ENCODE measurements at regions not wholly inside any gene's neighbourhood (a gene's known extent, or its start where the extent isn't known, plus 50 kb on each side); places are given as distances from the start of the nearest gene placed in this dataset.

GRCh38 chr1:75984781-75985180 lies 52.6 kb upstream of the ASB17 start:
- H3K27ac ChIP-seq, result no peak overlapping the region
- no peaks in the 10 kb centered on the region for H3F3A ChIP-seq (ENCODE audit: low read depth)
- H3K4me1 Mint-ChIP-seq, result no peaks in the 10 kb centered on the region
- H3K36me3 Mint-ChIP-seq, result no peaks in the 10 kb centered on the region
- H3K4me3 Mint-ChIP-seq, result no peak overlapping the region
- H3K79me2 ChIP-seq (ENCODE audit: low read depth), result no peaks in the 10 kb centered on the region
- no peaks in the 10 kb centered on the region for H3K27me3 Mint-ChIP-seq (ENCODE audit: insufficient read depth, low read depth)
- TF ChIP-seq EZH2phosphoT487 (IDR thresholded peaks at IDR 0.05) (no peak), EZH2 (IDR thresholded peaks at IDR 0.05) (no peak), CTCF (IDR thresholded peaks at IDR 0.05) (no peak)
- no peak for DNase-seq (ENCODE audit: low spot score)
- no peak overlapping the region for H2AFZ ChIP-seq (replicated peaks)
- H3K4me1 ChIP-seq, result no peaks in the 10 kb centered on the region
- H3K27ac Mint-ChIP-seq, result no peak overlapping the region
- H3K9me3 Mint-ChIP-seq, result peaks cover 15% of the 10 kb centered on the region
- peaks cover 4% of the 10 kb centered on the region for H3K9me3 ChIP-seq (ENCODE audit: low read depth)
- H3K4me2 ChIP-seq, result no peak overlapping the region
- H3K4me3 ChIP-seq, result no peak overlapping the region
- H3K36me3 ChIP-seq, result no peaks in the 10 kb centered on the region
- H4K20me1 ChIP-seq (ENCODE audit: low read depth), result no peaks in the 10 kb centered on the region
- no peak overlapping the region for H3K9ac ChIP-seq
- H3K27me3 ChIP-seq, result peaks cover 2% of the 10 kb centered on the region

GRCh38 chr1:75985827-75986226 lies 53.6 kb upstream of the ASB17 start:
- Histone ChIP-seq H3K36me3 (no peaks in the 10 kb centered on the region), H3K27me3 (peaks cover 6% of the 10 kb centered on the region), H3K9ac (no peak overlapping the region), H2AFZ (replicated peaks) (no peak overlapping the region), H3K9me3 (ENCODE audit: low read depth) (peaks cover 4% of the 10 kb centered on the region), H3K4me1 (no peaks in the 10 kb centered on the region), H3K4me2 (no peak overlapping the region), H3K27ac (no peak overlapping the region), H3K4me3 (no peak overlapping the region), H3K79me2 (ENCODE audit: low read depth) (no peaks in the 10 kb centered on the region), H3F3A (ENCODE audit: low read depth) (no peaks in the 10 kb centered on the region), H4K20me1 (ENCODE audit: low read depth) (no peaks in the 10 kb centered on the region)
- Mint-ChIP-seq H3K4me1 (no peaks in the 10 kb centered on the region), H3K4me3 (no peak overlapping the region), H3K27ac (no peak overlapping the region), H3K9me3 (peaks cover 15% of the 10 kb centered on the region), H3K27me3 (ENCODE audit: insufficient read depth, low read depth) (no peaks in the 10 kb centered on the region), H3K36me3 (no peaks in the 10 kb centered on the region)
- no peak for DNase-seq (ENCODE audit: low spot score)
- no peak for TF ChIP-seq CTCF (IDR thresholded peaks at IDR 0.05)
- no peak for TF ChIP-seq EZH2phosphoT487 (IDR thresholded peaks at IDR 0.05)
- no peak for TF ChIP-seq EZH2 (IDR thresholded peaks at IDR 0.05)

GRCh38 chr1:75986478-75986877 lies 54.3 kb upstream of the ASB17 start:
- H3K27me3 ChIP-seq, result peaks cover 6% of the 10 kb centered on the region
- Mint-ChIP-seq H3K4me3 (no peak overlapping the region), H3K9me3 (peaks cover 15% of the 10 kb centered on the region), H3K4me1 (no peaks in the 10 kb centered on the region), H3K36me3 (no peaks in the 10 kb centered on the region), H3K27ac (no peak overlapping the region), H3K27me3 (ENCODE audit: insufficient read depth, low read depth) (no peaks in the 10 kb centered on the region)
- H3K79me2 ChIP-seq (ENCODE audit: low read depth), result no peaks in the 10 kb centered on the region
- no peak overlapping the region for H3K4me3 ChIP-seq
- no peaks in the 10 kb centered on the region for H4K20me1 ChIP-seq (ENCODE audit: low read depth)
- no peak overlapping the region for H2AFZ ChIP-seq (replicated peaks)
- H3K4me1 ChIP-seq, result no peaks in the 10 kb centered on the region
- TF ChIP-seq CTCF (IDR thresholded peaks at IDR 0.05) (no peak), EZH2 (IDR thresholded peaks at IDR 0.05) (no peak), EZH2phosphoT487 (IDR thresholded peaks at IDR 0.05) (no peak)
- H3K27ac ChIP-seq, result no peak overlapping the region
- no peaks in the 10 kb centered on the region for H3F3A ChIP-seq (ENCODE audit: low read depth)
- peaks cover 4% of the 10 kb centered on the region for H3K9me3 ChIP-seq (ENCODE audit: low read depth)
- H3K36me3 ChIP-seq, result no peaks in the 10 kb centered on the region
- DNase-seq (ENCODE audit: low spot score), result no peak
- no peak overlapping the region for H3K9ac ChIP-seq
- no peak overlapping the region for H3K4me2 ChIP-seq
